DOHH2 (cell line): ENCODE measurements at regions not wholly inside any gene's neighbourhood (a gene's known extent, or its start where the extent isn't known, plus 50 kb on each side); places are given as distances from the start of the nearest gene placed in this dataset.

Experiments used
- H3F3A ChIP-seq: fragments of 200-600 bp; sonication (generic), shearing (Covaris generic); 2 replicates; pipeline ENCODE4 v1.6.0; 2016; ENCODE audit warnings: antibody characterized with exemption, mild to moderate bottlenecking; ENCODE audit not compliant: control insufficient read depth, insufficient read depth
- H3K27ac ChIP-seq: fragments of 200-600 bp; sonication (generic); 2 replicates; pipeline ENCODE4 v1.5.1; 2014; ENCODE audit warnings: low read depth, mild to moderate bottlenecking, low read length, moderate library complexity
- H3K27me3 ChIP-seq: fragments of 200-600 bp; sonication (generic); 2 replicates; pipeline ENCODE4 v1.6.1; 2014; ENCODE audit warnings: mild to moderate bottlenecking, low read length, mixed read lengths; ENCODE audit not compliant: control insufficient read depth
- H3K36me3 ChIP-seq: fragments of 200-600 bp; sonication (generic); 2 replicates; pipeline ENCODE4 v1.6.1; 2014; ENCODE audit warnings: mild to moderate bottlenecking, low read length, moderate library complexity, mixed read lengths; ENCODE audit not compliant: control insufficient read depth
- H3K4me1 ChIP-seq: fragments of 200-600 bp; sonication (generic); 2 replicates; pipeline ENCODE4 v1.6.1; 2014; ENCODE audit warnings: mild to moderate bottlenecking, low read length, mixed read lengths; ENCODE audit not compliant: control insufficient read depth
- H3K4me2 ChIP-seq: fragments of 200-600 bp; sonication (generic); 2 replicates; pipeline ENCODE4 v1.6.0; 2014; ENCODE audit warnings: mild to moderate bottlenecking, low read length, moderate library complexity
- H3K4me3 ChIP-seq: fragments of 200-600 bp; sonication (generic); 2 replicates; pipeline ENCODE4 v1.5.1; 2014; ENCODE audit warnings: mild to moderate bottlenecking, low read length, mixed read lengths
- H3K79me2 ChIP-seq: fragments of 200-600 bp; sonication (generic); 2 replicates; pipeline ENCODE4 v1.6.1; 2014; ENCODE audit warnings: mild to moderate bottlenecking, low read length, mixed read lengths; ENCODE audit not compliant: control insufficient read depth
- H3K9me2 ChIP-seq: fragments of 200-600 bp; sonication (generic); replicated peaks from 2 replicates; pipeline ENCODE4 v1.6.1; 2014; ENCODE audit warnings: mild to moderate bottlenecking, low read length, mixed read lengths; ENCODE audit not compliant: control insufficient read depth
- H3K9me3 ChIP-seq: fragments of 200-600 bp; sonication (generic); 2 replicates; pipeline ENCODE4 v1.6.1; 2014; ENCODE audit warnings: antibody characterized with exemption, low read length, mixed read lengths; ENCODE audit not compliant: control insufficient read depth, insufficient read depth
- H4K20me1 ChIP-seq: fragments of 200-600 bp; sonication (generic); 2 replicates; pipeline ENCODE4 v1.6.0; 2014; ENCODE audit warnings: low read depth, mild to moderate bottlenecking, antibody characterized with exemption, low read length, moderate library complexity; ENCODE audit not compliant: control insufficient read depth, insufficient read depth
- CTCF ChIP-seq: fragments of 200-600 bp; sonication (generic); IDR thresholded peaks from one replicate; pipeline ENCODE4 v1.5.1; 2014; ENCODE audit warnings: antibody characterized with exemption, mild to moderate bottlenecking, low read depth, low read length; ENCODE audit not compliant: poor library complexity, severe bottlenecking
- EZH2phosphoT487 ChIP-seq: fragments of 200-600 bp; sonication (generic); IDR thresholded peaks from 2 replicates; pipeline ENCODE4 v1.6.1; 2017; ENCODE audit warnings: borderline replicate concordance, mild to moderate bottlenecking, antibody characterized with exemption, low read length, moderate library complexity, mixed read lengths

GRCh38 chr1:95409276-95409675 lies 175.3 kb downstream of the RWDD3 start:
- H3K27ac ChIP-seq: no peak overlapping the region

GRCh38 chr1:95409901-95410300 lies 175.9 kb downstream of the RWDD3 start:
- Histone ChIP-seq H3K4me2 (no peak overlapping the region), H3K27me3 (no peaks in the 10 kb centered on the region), H3K27ac (no peak overlapping the region), H4K20me1 (no peaks in the 10 kb centered on the region), H3F3A (no peaks in the 10 kb centered on the region), H3K79me2 (no peaks in the 10 kb centered on the region), H3K4me1 (no peaks in the 10 kb centered on the region), H3K9me2 (no peaks in the 10 kb centered on the region), H3K36me3 (no peaks in the 10 kb centered on the region), H3K4me3 (no peak overlapping the region), H3K9me3 (no peaks in the 10 kb centered on the region)
- TF ChIP-seq CTCF: no peak
- TF ChIP-seq EZH2phosphoT487: no peak

More at GRCh38 chr1:95409276-95409675, 175.3 kb downstream of the RWDD3 start:
- no peak overlapping the region for H3K4me3 ChIP-seq
- H3K9me3 ChIP-seq: no peaks in the 10 kb centered on the region
- TF ChIP-seq EZH2phosphoT487 (no peak), CTCF (no peak)
- H3K79me2 ChIP-seq: no peaks in the 10 kb centered on the region
- H3K9me2 ChIP-seq: no peaks in the 10 kb centered on the region
- no peaks in the 10 kb centered on the region for H3K4me1 ChIP-seq
- no peaks in the 10 kb centered on the region for H4K20me1 ChIP-seq
- no peaks in the 10 kb centered on the region for H3F3A ChIP-seq
- H3K27me3 ChIP-seq: no peaks in the 10 kb centered on the region
- no peak overlapping the region for H3K4me2 ChIP-seq
- H3K36me3 ChIP-seq: no peaks in the 10 kb centered on the region

GRCh38 chr1:95415146-95415545 lies 181.1 kb downstream of the RWDD3 start:
- Histone ChIP-seq H3K9me3 (no peaks in the 10 kb centered on the region), H3K27ac (no peak overlapping the region), H3K4me1 (no peaks in the 10 kb centered on the region), H3K79me2 (no peaks in the 10 kb centered on the region), H3K4me3 (no peak overlapping the region), H3K9me2 (no peaks in the 10 kb centered on the region), H3K4me2 (no peak overlapping the region), H3K36me3 (no peaks in the 10 kb centered on the region), H3F3A (no peaks in the 10 kb centered on the region), H4K20me1 (no peaks in the 10 kb centered on the region), H3K27me3 (no peaks in the 10 kb centered on the region)
- TF ChIP-seq CTCF (no peak), EZH2phosphoT487 (no peak)

DNA sequence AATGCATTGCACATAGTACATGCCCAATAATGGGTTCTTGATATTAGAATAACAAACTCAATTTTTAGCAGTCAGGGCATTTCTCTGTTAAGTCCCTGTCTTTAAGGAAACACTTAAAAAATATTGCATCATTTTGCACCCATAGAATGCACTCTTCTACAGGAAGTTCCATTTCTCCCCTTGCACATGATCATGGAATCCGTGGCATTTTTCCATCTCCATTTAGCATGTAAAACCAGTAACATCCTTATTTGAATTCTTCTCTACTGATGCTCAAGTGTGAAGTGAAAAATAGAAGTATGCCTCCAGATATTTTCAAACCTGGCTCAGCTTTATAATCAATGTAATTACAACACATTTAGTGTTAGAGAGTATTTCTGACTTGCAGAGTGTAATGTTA lies 192.8 kb downstream of the RWDD3 start:
- H3K4me3 ChIP-seq: no peak overlapping the region
- no peaks in the 10 kb centered on the region for H3K9me2 ChIP-seq
- no peaks in the 10 kb centered on the region for H3K36me3 ChIP-seq
- no peaks in the 10 kb centered on the region for H3K79me2 ChIP-seq
- H3K4me2 ChIP-seq: no peak overlapping the region
- no peaks in the 10 kb centered on the region for H3K27me3 ChIP-seq
- no peaks in the 10 kb centered on the region for H3K4me1 ChIP-seq
- H3K9me3 ChIP-seq: no peaks in the 10 kb centered on the region
- H3K27ac ChIP-seq: no peak overlapping the region
- H3F3A ChIP-seq: no peaks in the 10 kb centered on the region
- TF ChIP-seq CTCF (no peak), EZH2phosphoT487 (no peak)
- no peaks in the 10 kb centered on the region for H4K20me1 ChIP-seq
